Astrocyte of the spinal cord (primary cell): ENCODE measurements at regions not wholly inside any gene's neighbourhood (a gene's known extent, or its start where the extent isn't known, plus 50 kb on each side); places are given as distances from the start of the nearest gene placed in this dataset.
"Not testable (repeated sequence)": the region's sequence is repeated elsewhere in the genome, so short reads cannot be mapped to it uniquely, and the experiment has no call there.

Source experiments
- DNase-seq: peaks from one replicate; pipeline ENCODE4 v3.0.0; 2011; ENCODE audit warnings: low read depth, low spot score
- H3K4me3 ChIP-seq: 2 replicates; pipeline ENCODE4 v1.5.1; 2011; ENCODE audit warnings: low read depth, mild to moderate bottlenecking, low read length, moderate library complexity
- CTCF ChIP-seq: IDR thresholded peaks from 2 replicates; pipeline ENCODE4 v1.5.1; 2012; ENCODE audit warnings: low read depth, mild to moderate bottlenecking, low read length, inconsistent platforms
- in situ Hi-C: cut with HindIII; loops from 2 replicates; pipeline ENCODE4 v1.10.0; 2017; ENCODE audit warnings: low sequenced_read_pairs

DNA sequence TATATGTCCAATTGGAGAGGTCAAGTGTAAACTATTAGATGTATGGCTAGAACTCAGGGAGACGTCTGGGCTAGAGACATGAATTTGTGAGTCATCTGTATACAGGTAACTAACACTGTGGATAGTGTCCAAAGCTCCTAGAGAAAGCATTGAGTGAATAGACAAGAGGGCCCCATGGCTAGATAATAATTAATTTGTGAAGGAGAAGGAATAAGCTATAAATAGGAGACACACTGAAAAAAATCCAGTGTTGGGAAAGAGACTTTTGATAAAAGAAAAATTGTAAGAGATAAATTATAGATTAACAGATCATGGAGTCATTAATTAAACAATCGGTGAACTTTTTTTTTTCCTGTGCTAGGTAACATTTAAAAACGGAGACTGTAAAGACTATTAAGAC lies 326.6 kb upstream of the PRICKLE1 start:
- no peak overlapping the region for H3K4me3 ChIP-seq
- no peak for DNase-seq
- TF ChIP-seq CTCF, result no peak
- in situ Hi-C loops, result no loop called here

GRCh38 chr12:42915426-42915825 lies 325.9 kb upstream of the PRICKLE1 start:
- in situ Hi-C loops, result no loop called here
- DNase-seq, result no peak
- no peak for TF ChIP-seq CTCF
- no peak overlapping the region for H3K4me3 ChIP-seq

GRCh38 chr12:42912367-42912766 lies 322.8 kb upstream of the PRICKLE1 start:
- in situ Hi-C loops, result no loop called here

GRCh38 chr12:42910656-42911055 lies 321.1 kb upstream of the PRICKLE1 start:
- no peak for DNase-seq
- in situ Hi-C loops, result no loop called here
- no peak for TF ChIP-seq CTCF
- H3K4me3 ChIP-seq, result no peak overlapping the region

More at GRCh38 chr12:42912367-42912766, 322.8 kb upstream of the PRICKLE1 start:
- no peak for DNase-seq
- no peak for TF ChIP-seq CTCF
- H3K4me3 ChIP-seq, result no peak overlapping the region

- no peak overlapping the region for H3K4me3 ChIP-seq
- no peak for DNase-seq
- TF ChIP-seq CTCF, result no peak
- in situ Hi-C loops, result no loop called here
Observed at GRCh38 chr12:42908712-42909111, 319.2 kb upstream of the PRICKLE1 start.

DNA sequence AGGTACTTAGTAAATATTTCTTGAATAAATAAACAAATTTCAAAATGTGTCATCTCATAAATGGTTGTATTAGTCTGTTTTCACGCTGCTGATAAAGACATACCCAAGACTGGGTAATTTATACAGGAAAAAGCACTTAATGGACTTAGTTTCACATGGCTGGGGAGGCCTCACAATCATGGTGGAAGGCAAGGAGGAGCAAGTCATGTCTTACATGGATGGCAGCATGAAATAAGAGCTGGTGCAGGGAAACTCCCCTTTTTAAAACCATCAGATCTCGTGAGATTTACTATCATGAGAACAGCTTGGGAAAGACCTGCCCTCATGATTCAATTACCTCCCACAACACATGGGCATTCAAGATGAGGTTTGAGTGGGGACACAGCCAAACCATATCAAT lies 317.3 kb upstream of the PRICKLE1 start:
- H3K4me3 ChIP-seq, in situ Hi-C loops, DNase-seq: not testable (repeated sequence)

GRCh38 chr12:42905419-42905705 lies 315.8 kb upstream of the PRICKLE1 start:
- no peak for DNase-seq
- H3K4me3 ChIP-seq, result no peak overlapping the region
- in situ Hi-C loops, result no loop called here
- TF ChIP-seq CTCF, result no peak
